Stimulated activated CD8-positive, alpha-beta memory T cell treated with anti-CD3 and anti-CD28 coated beads, Interleukin-7, amount 100 ng/mL, for 4 hours (primary cell): ENCODE measurements at regions not wholly inside any gene's neighbourhood (a gene's known extent, or its start where the extent isn't known, plus 50 kb on each side); places are given as distances from the start of the nearest gene placed in this dataset.

ENCODE experiments used
- DNase-seq, 2 donors: peaks; one replicate each; pipeline ENCODE4 v3.0.0-alpha.2; 2020; ENCODE audit warnings: low read depth in 2 of 2

GRCh38 chr4:155521382-155521781, 144.6 kb upstream of the MAP9 start:
- no peak for DNase-seq

- DNase-seq = no peak
Measured at GRCh38 chr4:155515444-155516075, 138.8 kb upstream of the MAP9 start.

GRCh38 chr4:155514628-155515027, 137.9 kb upstream of the MAP9 start:
- no peak for DNase-seq

GRCh38 chr4:155512817-155513216, 136.1 kb upstream of the MAP9 start:
- DNase-seq = no peak

- DNase-seq = no peak
Measured at GRCh38 chr4:155512046-155512445, 135.3 kb upstream of the MAP9 start.

GRCh38 chr4:155510771-155511170, 134.0 kb upstream of the MAP9 start:
- no peak for DNase-seq

GRCh38 chr4:155509555-155509954, 132.8 kb upstream of the MAP9 start:
- DNase-seq = no peak

- DNase-seq = no peak
Measured at GRCh38 chr4:155506745-155507144, 130.0 kb upstream of the MAP9 start.

- no peak for DNase-seq
Measured at GRCh38 chr4:155505321-155505720, 128.6 kb upstream of the MAP9 start.

GRCh38 chr4:155497306-155497705, 120.5 kb upstream of the MAP9 start:
- no peak for DNase-seq

GRCh38 chr4:155496294-155496626, 119.5 kb upstream of the MAP9 start:
- DNase-seq = no peak

GRCh38 chr4:155495572-155496293, 119.0 kb upstream of the MAP9 start:
- no peak for DNase-seq

GRCh38 chr4:155494037-155494718, 117.4 kb upstream of the MAP9 start:
- no peak for DNase-seq

- no peak for DNase-seq
Measured at GRCh38 chr4:155491336-155492120, 114.8 kb upstream of the MAP9 start.

- DNase-seq = no peak
Measured at GRCh38 chr4:155489271-155489670, 112.5 kb upstream of the MAP9 start.

GRCh38 chr4:155488691-155489090, 111.9 kb upstream of the MAP9 start:
- DNase-seq = no peak

- DNase-seq = no peak
Measured at GRCh38 chr4:155487210-155487609, 110.4 kb upstream of the MAP9 start.

GRCh38 chr4:155481150-155481549, 104.4 kb upstream of the MAP9 start:
- no peak for DNase-seq

GRCh38 chr4:155479835-155480234, 103.1 kb upstream of the MAP9 start:
- no peak for DNase-seq

- no peak for DNase-seq
Measured at GRCh38 chr4:155478336-155478835, 101.6 kb upstream of the MAP9 start.

GRCh38 chr4:155474758-155475157, 98.0 kb upstream of the MAP9 start:
- DNase-seq = no peak

- no peak for DNase-seq
Measured at GRCh38 chr4:155473420-155474095, 96.8 kb upstream of the MAP9 start.
